Psoas muscle (tissue), 7 donors: ENCODE measurements at regions not wholly inside any gene's neighbourhood (a gene's known extent, or its start where the extent isn't known, plus 50 kb on each side); places are given as distances from the start of the nearest gene placed in this dataset.

Experiments used
- ATAC-seq, 4 donors: fragments of 200-7000 bp; cut with Tn5 transposase; one replicate each; pipeline ENCODE4 v1.9.1; 2020; ENCODE audit warnings: moderate library complexity in 3 of 4, mild to moderate bottlenecking in 2 of 4
- DNase-seq, 2 donors: peaks; one replicate each; pipeline ENCODE4 v3.0.0-alpha.2; 2020
- H3K27ac ChIP-seq: fragments of 200-600 bp; one replicate; pipeline ENCODE4 v1.8.0; 2022
- H3K27me3 ChIP-seq, 3 donors: fragments of 200-600 bp in 1 of 3; one replicate each; pipeline versions ENCODE4 v1.6.1 to v1.8.0; 2013 to 2022; ENCODE audit warnings: low read length in 2 of 3, mild to moderate bottlenecking in 2 of 3, moderate library complexity in 1 of 3; ENCODE audit not compliant: insufficient read depth in 3 of 3
- H3K36me3 ChIP-seq, 2 donors: fragments of 200-600 bp in 1 of 2; one replicate each; pipeline versions ENCODE4 v1.6.1 to v1.8.0; 2013 to 2022; ENCODE audit warnings: low read depth in 1 of 2, mild to moderate bottlenecking in 1 of 2, moderate library complexity in 1 of 2; ENCODE audit not compliant: insufficient read depth in 1 of 2
- H3K4me1 ChIP-seq: fragments of 200-600 bp; one replicate; pipeline ENCODE4 v1.8.0; 2022
- H3K4me3 ChIP-seq: fragments of 200-600 bp; one replicate; pipeline ENCODE4 v1.8.0; 2022; ENCODE audit warnings: mild to moderate bottlenecking
- H3K9me3 ChIP-seq: fragments of 200-600 bp; one replicate; pipeline ENCODE4 v1.8.0; 2022
- WGBS, 3 donors: extraction: QIAGEN DNeasy Blood & Tissue Kit; methylation state at CpG; one replicate each; pipeline versions ENCODE4 v1.1.6 to v1.1.7; 2013; 5-methylcytosine and 5-hydroxymethylcytosine counted together
- intact Hi-C, 2 donors: fragments of 100-400 bp; cut with DNase I; formaldehyde crosslinking; loops; one replicate each; pipeline versions ENCODE4 v1.11.0 to v1.14.2; 2022
- TF ChIP-seq, protein P1 (sequence below): fragments of 200-600 bp; IDR thresholded peaks from one replicate; pipeline ENCODE4 v1.8.0; 2022; ENCODE audit warnings: antibody characterized with exemption
- donor health status: healthy with polysubstance abuse.
- donor health status: DM: no; HTN: no; CAD: no; lungs with moderate emphysema.
- donor health status: Bipolar disorder and iron deficiency.
- donor health status: healthy.
- donor health status: DM: yes; HTN: yes; CAD: no.
- donor health status: DM: no; HTN: no; CAD: no.
- donor health status: DM: yes; HTN: yes; CAD: no.

DNA sequence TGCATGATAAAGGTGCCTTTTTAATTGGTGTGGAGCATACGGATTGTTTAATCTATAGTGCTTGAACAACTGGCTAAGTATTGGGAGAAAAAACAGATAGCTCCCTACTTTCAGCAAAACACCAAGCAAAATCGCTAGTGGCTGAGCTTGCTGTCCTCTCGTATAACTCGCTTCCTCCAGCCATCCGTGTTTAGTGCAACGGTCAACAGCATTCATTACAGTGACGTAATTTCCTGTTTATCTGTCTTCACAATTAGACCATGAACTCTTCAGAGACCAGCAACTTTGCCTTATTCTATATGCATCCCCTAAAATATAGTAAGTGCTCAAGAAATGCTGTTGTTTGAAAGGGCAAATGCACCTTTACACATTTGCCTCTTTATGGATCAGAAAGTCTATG is 511.9 kb downstream of the HAPSTR1 start:
- Histone ChIP-seq H3K27me3 (peaks cover 0 to 2% (median 0%) of the 10 kb centered on the region in 3 donors), H3K36me3 (no peaks in the 10 kb centered on the region), H3K4me1 (no peaks in the 10 kb centered on the region), H3K9me3 (no peaks in the 10 kb centered on the region), H3K27ac (no peak overlapping the region), H3K4me3 (no peak overlapping the region)
- intact Hi-C loops: no loop called here
- TF ChIP-seq, protein P1, sequence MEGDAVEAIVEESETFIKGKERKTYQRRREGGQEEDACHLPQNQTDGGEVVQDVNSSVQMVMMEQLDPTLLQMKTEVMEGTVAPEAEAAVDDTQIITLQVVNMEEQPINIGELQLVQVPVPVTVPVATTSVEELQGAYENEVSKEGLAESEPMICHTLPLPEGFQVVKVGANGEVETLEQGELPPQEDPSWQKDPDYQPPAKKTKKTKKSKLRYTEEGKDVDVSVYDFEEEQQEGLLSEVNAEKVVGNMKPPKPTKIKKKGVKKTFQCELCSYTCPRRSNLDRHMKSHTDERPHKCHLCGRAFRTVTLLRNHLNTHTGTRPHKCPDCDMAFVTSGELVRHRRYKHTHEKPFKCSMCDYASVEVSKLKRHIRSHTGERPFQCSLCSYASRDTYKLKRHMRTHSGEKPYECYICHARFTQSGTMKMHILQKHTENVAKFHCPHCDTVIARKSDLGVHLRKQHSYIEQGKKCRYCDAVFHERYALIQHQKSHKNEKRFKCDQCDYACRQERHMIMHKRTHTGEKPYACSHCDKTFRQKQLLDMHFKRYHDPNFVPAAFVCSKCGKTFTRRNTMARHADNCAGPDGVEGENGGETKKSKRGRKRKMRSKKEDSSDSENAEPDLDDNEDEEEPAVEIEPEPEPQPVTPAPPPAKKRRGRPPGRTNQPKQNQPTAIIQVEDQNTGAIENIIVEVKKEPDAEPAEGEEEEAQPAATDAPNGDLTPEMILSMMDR: no peak
- no peak for DNase-seq
- ATAC-seq: no peak
- WGBS, 3 donors: 46 to 65% (median 49%) methylated on average over 7 of the region's 7 CpGs

GRCh38 chr16:9607515-9608230 is 516.2 kb downstream of the HAPSTR1 start:
- Histone ChIP-seq H3K27me3 (peaks cover 0 to 2% (median 0%) of the 10 kb centered on the region in 3 donors), H3K27ac (no peak overlapping the region), H3K9me3 (no peaks in the 10 kb centered on the region), H3K36me3 (no peaks in the 10 kb centered on the region), H3K4me1 (no peaks in the 10 kb centered on the region), H3K4me3 (no peak overlapping the region)
- intact Hi-C loops: no loop called here
- TF ChIP-seq, protein P1: no peak
- WGBS, 3 donors: 83 to 85% (median 83%) methylated on average over 2 of the region's 2 CpGs
- ATAC-seq (no peak), DNase-seq (no peak)

DNA sequence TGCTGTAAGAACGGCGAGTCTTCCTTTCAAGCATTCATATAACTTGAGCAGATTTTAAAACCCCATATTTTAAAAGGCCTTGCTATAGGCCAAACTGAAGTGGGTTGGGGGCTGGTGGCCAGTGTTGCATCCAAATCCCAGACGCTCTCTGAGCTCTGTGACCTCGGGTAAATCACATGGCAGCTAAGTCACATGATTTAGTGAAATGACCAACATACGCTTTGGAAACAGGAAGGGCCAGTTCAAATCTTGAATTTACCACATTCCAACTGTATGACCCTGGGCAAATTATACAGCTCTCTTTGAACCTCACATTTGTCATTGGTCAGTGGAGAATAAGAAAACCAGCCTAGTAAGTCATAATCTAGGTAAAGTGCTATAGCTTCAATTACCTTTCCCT is 519.3 kb downstream of the HAPSTR1 start:
- no peak for DNase-seq
- no peaks in the 10 kb centered on the region for H3K4me1 ChIP-seq
- no peak overlapping the region for H3K27ac ChIP-seq
- TF ChIP-seq, protein P1: no peak
- H3K4me3 ChIP-seq: no peak overlapping the region
- 56 to 72% (median 59%) methylated on average over 5 of the region's 5 CpGs for WGBS, 3 donors
- intact Hi-C loops: no loop called here
- no peaks in the 10 kb centered on the region for H3K9me3 ChIP-seq
- H3K36me3 ChIP-seq: no peaks in the 10 kb centered on the region
- peaks cover 0 to 2% (median 0%) of the 10 kb centered on the region in 3 donors for H3K27me3 ChIP-seq
- no peak for ATAC-seq

- DNase-seq (no peak), ATAC-seq (no peak)
- Histone ChIP-seq H3K9me3 (no peaks in the 10 kb centered on the region), H3K4me3 (no peak overlapping the region), H3K36me3 (no peaks in the 10 kb centered on the region), H3K27ac (no peak overlapping the region), H3K27me3 (peaks cover 0 to 2% (median 0%) of the 10 kb centered on the region in 3 donors), H3K4me1 (no peaks in the 10 kb centered on the region)
- TF ChIP-seq, protein P1: no peak
- 44 to 47% (median 46%) methylated on average over 7 of the region's 7 CpGs for WGBS, 3 donors
- intact Hi-C loops: no loop called here
Observed at GRCh38 chr16:9612267-9612666, 520.8 kb downstream of the HAPSTR1 start.

GRCh38 chr16:9614389-9614788 is 522.9 kb downstream of the HAPSTR1 start:
- no peaks in the 10 kb centered on the region for H3K36me3 ChIP-seq
- ATAC-seq (no peak), DNase-seq (no peak)
- no peak overlapping the region for H3K27ac ChIP-seq
- no peaks in the 10 kb centered on the region for H3K4me1 ChIP-seq
- WGBS, 3 donors: 75 to 76% (median 76%) methylated on average over 6 of the region's 6 CpGs
- H3K27me3 ChIP-seq: no peaks in the 10 kb centered on the region
- intact Hi-C loops: no loop called here
- TF ChIP-seq, protein P1: no peak
- H3K9me3 ChIP-seq: no peaks in the 10 kb centered on the region
- no peak overlapping the region for H3K4me3 ChIP-seq
